HG03039 (cell line): ENCODE measurements at regions not wholly inside any gene's neighbourhood (a gene's known extent, or its start where the extent isn't known, plus 50 kb on each side); places are given as distances from the start of the nearest gene placed in this dataset.

Experiments
- ATAC-seq: cut with Tn5 transposase; IDR thresholded peaks from one replicate; pipeline ENCODE4 v1.9.1; 2021; ENCODE audit warnings: mild to moderate bottlenecking, moderate library complexity; ENCODE audit not compliant: unreplicated experiment

DNA sequence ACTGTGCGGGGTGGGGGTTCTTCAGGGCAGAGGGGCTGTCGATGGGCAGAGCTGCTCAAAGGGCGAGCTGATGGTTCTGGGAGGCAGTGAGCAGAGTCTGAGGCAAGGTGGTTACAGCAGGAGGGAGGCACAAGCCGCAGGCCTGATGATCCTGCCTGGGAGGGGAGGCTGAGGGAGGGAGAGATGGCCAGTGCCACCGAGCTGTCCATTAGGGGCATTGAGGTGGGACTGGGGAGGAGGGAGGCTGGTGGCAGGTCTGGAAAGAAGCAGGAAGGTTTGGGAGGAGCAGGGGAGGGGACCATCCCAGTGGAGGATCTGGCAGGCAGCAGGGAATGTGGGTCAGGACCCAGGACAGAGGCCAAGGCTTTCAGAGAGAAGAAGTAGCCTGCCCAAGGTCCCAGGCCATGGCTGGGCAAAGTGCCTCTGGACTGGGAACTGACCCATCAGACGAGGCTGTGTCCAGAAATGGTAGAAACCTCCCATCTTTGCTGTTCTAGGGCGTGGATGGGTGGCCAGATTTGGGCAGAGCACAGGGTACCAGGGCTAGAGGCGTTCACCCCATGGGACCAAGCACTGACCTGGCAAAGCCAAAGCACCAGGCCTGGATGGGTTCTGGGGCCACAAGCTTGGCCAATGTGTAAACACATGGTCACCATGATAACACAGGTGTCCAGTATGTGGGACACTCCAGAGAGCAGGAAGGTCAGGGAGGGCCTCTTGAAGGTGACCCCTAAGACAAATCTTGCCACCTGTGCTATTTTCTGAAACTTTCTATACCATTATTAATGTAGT is 55.5 kb downstream of the INHBB start:
- no peak for ATAC-seq

DNA sequence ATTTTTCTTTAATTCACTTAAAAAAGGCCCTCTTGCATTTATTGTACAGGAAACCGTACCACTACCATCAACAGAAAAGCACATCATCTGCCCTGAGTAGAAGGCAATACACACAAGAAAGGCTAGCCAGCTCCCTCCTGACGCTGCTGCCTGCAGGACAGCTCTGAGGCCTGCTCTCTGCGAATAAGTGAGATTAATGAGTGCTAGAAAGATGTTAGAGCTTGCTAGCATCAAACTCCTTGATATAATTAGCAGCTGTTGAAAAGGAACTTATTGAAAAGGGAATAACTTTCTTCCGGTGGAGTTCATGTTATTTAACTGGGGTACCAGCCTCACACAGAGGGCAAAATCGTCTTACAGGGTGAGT is 56.1 kb downstream of the INHBB start:
- ATAC-seq: no peak

DNA sequence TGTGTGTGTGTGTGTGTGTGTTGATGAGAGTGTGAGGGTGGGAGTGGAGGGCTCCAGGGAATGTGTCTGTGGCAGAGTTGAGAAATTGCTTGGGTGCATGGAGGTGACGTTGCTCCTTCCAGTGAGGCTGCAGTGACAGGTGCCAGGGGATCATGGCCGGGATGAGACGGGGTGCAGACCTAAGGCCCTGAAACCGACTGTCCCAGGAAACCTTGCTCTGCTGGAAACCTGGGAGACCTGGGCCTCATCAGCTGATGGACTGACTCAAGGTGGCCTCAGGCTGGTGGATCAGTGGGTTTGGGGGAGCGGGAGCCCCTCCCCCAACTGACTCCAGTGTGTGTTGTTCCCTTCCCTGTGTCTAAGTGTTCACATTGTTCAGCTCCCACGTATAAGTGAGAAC is 56.6 kb downstream of the INHBB start:
- ATAC-seq: no peak

DNA sequence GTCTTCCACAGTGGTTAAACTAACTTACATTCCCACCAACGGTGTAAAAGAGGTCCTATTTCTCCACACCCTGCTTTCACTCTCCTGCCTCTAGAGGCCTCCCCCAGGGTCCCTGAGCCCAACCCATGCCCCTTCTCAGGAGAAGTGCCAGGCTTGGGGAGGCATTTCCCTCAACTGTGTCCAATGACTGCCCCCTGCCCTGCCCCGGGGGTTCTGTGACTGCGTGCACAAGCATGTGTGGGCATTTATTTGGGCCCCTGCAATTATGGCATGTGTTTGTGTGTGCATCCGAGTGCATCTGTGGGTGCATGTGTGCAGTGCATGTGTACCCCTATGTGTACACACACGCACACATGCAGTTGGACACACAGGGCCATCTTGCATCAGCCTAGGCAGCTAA is 57.3 kb downstream of the INHBB start:
- ATAC-seq: no peak

DNA sequence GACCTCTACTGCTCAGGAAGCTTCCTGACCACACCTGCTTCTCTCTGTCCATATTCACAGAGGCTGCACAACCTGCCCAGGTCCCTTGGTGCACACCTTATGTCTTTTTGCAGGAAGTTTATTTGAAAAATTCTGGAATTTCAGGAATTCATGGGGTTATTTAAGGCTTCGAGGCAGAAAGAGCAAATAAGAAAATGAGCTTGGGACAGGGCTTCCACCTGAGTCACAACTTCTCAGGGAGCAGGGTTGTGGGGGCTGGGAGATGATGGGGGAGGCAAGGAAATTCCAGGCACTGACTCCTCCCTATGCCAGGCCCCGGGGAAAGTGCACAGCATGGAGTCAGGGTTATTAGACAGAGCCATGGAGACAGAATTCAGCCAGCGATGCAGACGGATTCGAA is 57.7 kb downstream of the INHBB start:
- no peak for ATAC-seq

DNA sequence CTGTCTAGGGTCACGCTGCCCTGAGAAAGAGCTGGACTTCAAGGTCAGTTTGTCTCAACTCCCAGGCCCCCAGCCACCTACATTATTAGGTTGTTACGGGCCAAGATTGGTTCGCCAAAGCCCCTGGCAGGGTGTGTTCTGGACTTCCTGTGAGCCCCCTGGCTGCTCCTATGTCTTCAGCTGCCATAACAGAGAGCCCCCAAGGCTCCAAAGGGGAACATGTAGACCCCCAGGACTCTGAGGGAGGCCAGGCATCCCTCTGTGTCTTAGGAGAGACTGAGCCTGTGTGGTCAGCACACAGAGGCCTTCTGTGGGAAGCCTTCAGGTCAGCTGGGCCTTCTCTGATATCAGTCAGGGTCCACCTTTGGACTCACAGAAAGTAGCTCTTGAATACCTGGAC is 58.3 kb downstream of the INHBB start:
- no peak for ATAC-seq

DNA sequence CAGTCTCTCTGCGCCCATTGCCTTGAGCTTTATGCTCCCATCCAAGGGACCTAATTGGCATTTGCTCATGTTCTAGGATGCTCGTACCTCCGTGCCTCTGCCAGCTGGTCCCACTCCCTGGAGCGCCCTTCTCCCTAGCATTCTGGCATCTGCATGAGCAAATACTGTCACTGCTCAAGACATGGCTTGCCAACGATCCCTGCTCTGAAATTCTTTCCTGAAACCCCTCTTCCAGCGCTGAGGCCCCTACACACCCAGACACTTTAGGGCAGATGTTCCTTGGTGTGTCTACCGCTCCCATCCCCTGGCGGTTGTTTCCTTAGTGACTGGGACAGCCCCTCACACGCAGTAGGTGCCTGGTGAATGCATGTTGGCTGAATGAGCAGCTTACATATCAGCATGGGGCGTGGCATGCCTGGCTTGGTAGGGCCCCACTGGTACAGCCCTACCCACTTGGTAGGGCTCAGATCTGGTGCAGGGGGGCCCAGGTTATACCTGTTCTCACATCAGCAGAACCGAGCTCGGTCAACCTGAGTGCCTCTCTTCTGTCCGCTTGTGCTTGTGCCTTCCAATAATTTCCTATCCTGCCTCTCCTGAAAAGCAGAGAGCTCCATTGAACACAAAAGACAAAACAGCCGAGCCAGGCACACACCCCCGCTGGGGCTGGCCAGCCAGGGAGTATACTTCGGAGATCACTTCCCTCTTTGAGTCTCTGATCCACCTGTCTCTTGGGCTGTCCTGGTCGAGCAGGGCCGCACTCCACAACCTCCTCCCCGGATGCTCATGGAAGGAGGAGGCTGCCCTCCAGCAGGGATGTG is 59.2 kb downstream of the INHBB start:
- no peak for ATAC-seq

DNA sequence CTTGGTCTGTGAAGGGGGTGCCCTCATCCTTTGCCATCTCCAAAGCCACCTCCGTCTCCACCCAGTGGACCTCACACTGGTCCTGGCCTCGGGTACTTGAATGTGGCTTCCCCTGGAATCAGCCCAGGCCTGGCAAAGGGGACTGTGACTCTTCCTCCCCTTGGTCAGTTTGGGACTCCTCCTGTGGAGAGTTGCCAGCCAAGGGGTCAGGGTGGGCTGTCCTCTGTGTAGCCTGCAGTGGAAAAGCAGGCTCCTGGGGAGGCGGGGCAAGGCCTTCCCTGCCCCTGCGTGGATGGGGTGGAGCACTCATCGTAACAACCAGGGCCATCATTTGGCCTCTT is 59.8 kb downstream of the INHBB start:
- ATAC-seq: no peak

DNA sequence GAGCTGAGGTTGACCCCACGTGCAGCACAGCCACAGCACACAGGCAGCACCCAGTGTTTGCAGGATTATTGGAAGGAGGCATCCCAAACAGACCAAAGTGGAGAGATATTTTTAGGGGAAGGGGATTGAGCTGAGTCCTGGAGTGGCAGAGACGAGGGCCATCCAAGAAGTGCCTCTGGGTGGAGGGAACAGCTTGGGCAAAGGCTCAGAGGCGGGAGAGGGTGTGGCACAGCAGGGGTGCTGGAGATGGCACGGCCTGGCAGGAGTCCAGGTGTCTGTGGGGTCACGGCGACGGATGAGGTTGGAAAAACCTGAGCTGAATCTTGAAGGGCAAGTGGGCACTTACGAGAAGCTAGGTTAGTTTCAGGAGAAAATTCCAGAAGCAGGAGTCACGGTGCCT is 60.6 kb downstream of the INHBB start:
- no peak for ATAC-seq

DNA sequence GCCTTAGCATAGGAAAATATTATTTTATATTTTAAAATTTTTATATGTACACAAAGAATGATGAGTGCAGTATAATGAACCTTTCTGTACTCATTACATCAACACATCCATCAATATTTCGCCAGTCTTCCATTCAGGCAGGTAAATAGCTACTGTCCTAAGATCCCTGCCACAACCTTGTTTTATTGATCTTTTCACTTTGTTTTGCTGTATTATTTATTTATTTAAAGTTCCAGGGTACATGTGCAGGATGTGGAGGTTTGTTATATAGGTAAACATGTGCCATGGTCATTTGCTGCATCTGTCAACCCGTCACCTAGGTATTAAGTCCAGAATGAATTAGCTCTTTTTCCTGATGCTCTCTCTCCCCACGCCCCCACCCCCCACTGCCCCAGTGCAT is 64.6 kb downstream of the INHBB start:
- no peak for ATAC-seq

DNA sequence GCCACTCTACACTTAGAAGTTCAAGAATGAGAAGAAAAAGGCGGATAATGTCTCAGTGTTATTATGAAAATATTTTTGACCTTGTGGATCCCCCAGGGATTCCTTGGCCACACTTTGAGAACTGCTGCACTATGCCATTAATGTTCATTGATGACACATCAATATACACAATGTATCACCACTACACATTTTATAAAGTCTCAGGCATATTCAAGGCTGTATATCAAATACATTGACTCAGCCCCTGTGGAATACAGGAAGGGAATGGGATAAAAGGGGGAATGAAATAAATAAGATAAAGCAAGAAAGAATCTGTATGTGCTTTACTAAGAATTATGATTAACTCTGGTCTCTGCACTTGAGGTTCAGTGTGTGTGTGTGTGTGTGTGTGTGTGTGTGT is 69.1 kb downstream of the INHBB start:
- no peak for ATAC-seq

DNA sequence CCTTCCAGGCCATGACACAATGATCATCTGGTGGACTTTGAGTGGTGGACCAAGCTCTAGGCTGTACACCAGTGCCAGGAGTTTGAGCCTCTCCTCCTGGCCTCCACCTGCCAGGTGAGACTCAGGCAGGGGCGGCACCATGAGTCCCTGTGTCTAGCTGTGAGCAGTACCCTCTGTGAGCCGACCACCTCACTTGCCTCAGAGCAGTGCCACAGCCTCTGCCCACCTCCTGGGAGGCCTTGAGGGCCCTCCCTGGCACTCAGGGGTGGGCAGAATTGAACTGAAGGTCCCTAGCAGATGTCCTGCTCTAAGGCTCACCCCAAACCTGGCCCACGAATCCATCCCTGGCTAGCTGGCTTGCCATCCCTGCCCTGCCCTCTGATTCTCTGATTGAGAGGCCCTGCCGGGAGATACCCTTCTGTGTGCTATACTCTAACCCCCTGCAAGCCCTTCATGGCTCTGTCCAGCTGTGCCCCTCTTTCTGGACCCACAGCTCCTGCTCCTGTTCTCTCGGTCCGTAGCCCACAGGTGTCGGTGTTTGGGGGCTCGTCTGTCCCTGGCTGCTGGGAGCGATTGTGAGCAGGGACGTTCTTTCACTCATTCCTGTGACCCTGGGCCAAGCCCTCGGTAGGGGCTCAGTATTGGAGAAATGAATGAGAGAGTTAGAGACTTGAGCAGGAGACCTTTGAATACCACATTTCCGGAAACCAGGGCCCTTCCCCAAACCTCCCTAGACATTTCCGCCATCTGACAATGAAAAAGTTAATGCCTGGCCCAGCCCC is 70.0 kb downstream of the INHBB start:
- no peak for ATAC-seq

DNA sequence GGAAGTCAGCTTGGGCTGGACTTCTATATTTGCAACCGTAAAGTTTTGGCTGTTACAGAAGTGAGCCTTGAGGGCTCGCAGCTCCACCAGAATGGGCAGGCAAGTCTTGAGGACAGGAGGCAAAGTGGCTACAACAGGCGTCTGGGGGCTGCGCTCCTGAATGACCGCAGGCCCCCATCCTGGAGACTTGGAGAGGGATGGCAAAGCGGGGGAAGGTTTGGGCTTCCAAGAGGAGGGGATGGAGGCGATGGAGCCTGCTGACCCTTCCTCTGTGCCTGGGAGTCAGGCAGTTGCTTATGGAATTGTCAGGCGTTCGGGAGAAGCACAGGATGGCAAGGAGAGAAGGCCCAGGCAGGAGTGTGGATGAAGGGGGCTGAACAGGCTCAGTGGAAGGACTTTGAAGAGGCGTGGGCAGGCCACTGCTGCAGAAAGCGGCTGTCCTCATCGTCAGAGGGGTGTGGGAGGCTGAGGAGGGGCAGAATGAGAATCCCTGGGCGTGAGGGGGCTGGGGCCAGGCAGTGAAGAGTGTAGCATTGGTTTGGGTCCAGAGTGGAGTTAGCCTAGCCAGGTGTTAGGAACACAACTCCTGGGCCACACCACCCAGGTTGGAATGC is 72.3 kb downstream of the INHBB start:
- no peak for ATAC-seq

DNA sequence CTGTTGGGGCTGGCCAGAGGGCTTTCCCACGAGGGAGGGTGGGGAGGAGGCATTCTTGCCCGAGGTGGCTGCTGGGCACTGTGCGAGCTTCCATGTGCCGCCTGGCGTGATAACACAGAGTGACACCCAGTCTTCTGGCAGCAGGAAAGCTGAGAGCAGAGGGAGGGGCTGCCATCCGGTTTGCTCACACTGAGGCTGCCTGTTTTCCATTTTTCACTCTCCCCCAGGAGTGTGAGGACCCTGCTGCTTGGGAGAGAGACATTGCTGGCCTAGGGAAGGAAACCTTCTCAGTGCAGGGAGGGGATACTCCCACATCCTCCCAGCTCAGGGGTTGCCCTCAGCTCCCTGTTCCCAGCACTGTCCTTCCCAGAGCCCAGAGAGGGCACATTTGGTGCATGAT is 73.1 kb downstream of the INHBB start:
- ATAC-seq: no peak

DNA sequence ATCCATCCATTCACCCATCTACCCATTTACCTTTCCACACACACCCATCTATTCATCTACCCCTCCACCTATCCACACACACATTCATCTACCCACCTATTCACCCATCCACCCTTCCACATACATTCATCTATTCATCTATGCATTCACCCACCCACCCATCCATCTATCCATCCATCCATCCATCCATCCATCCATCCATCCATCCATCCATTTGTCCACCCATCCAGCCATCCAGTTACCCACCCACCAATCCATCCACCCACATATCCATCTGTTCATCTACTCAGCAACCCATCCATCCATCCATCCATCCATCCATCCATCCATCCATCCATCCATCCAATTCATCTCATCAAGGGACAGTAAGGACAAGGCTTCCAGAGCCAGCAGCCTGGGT is 74.0 kb downstream of the INHBB start:
- no peak for ATAC-seq

DNA sequence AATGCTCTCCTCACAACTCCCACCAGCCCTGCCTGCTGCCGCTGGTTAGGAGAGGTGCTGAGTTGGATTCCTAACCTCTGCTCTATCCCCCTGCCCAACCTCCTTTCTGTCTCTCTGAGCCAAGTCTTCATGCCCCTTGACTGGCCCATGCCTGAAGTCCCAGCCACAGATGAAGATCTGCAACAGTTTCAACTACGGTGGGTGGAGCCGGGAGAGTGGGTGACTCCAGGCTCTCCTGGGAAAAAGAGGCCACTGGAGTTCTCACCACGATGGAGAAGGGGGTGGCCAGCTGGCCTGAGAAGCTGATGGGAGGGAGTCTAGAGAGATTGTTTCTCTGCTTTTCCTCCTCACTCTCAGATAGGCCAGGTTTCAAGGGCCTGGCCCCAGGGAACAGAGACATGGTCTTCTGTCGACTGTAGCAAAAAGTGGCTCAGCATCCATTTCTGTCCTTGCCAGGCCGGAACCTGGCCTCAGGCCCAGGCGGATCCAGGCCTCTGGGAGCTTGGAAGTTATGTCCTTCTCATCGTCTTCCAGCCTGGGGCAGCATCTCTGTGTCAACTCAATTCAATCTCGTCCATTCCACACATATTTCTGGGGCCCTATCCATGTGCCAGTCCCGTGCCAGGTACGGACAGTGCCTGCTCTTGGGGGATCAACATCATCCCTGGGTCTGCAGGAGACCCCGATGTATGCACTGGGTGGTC is 75.3 kb downstream of the INHBB start:
- no peak for ATAC-seq

DNA sequence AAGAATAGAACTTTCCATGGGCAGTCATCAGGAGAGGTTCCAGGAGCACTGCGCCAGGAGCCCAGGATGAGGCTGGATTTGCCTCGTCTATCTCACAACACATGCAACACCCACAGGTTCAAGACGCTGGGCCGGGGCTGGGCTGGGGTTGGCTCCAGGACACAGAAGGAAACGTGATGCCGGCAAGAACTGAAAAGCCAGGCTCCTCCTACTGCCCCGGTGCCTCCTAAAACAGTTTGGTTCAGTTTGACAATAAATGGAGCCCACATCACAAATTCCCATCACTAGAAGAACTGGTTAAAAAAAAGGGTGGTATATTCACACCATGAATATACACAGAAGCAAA is 75.9 kb downstream of the INHBB start:
- no peak for ATAC-seq

DNA sequence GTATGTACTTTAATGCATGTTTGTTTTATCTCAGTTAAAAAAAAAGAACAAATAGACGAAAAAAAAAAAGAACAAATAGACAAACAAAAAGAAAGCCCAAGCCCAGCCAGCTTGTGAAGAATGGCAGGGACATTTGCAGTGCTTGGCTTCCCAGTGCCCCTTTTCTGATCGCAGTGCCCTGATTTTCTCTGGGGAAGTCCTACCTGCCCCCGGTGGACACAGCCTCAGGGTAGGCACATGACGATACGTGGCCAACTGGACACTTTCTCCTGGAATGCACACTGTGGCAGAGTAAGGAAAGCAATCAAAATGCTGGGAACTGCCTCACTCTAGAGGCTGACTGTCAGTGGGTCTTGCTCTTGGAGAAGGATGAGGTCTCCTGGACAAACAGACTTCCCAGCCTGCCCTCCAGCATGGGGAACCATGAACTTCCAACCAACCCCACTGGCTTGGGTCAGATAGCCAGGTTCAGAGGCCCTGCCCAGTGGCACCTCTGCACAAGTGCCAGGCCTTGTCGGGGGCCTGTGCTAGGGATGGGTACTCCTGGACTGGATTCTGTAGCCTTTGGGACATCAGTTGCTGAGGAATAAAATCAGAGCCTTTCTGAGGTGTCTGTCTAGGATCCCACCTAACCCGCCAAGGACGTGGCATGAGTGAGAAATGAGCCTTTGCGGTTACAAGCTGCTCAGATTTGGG is 76.7 kb downstream of the INHBB start:
- no peak for ATAC-seq

DNA sequence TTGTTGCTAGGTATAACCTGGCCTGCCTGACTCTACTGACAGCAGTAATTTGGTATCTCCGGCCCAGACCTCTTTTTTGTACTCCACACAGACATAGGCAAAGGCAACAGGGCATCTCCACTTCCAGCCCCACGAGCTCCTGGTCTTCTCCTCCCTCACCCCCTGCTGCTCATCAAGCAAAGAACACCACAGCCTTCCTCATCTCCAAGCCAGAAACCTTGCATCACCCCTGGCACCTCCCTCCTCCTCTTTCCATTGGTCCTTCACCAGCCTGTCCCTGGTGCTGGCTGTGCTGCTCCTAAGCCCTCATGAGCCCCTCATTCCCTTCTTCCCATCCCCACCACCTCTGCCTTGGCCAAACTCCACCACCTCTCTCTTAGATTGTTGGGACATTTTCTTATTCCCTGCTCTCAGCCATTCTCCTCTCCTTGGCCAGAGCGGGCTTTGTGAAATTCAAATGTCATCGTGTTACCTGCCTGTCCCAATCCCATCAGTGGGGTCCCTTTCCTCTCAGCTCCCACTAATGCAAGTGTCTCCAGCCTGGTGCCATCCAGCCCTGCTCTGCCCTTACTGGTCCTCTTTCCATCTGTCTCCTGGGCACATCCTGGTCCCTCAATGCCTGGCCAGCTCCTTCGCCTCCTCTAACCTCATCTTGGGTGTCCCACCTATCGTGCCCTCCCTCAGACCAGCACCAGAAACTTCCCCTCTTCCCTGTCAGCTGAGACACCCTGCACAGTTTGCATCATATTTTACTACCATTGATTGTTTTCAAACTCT is 77.4 kb downstream of the INHBB start:
- ATAC-seq: no peak
